ENCODE measurements at regions not wholly inside any gene's neighbourhood (a gene's known extent, or its start where the extent isn't known, plus 50 kb on each side); places are given as distances from the start of the nearest gene placed in this dataset.

DNA sequence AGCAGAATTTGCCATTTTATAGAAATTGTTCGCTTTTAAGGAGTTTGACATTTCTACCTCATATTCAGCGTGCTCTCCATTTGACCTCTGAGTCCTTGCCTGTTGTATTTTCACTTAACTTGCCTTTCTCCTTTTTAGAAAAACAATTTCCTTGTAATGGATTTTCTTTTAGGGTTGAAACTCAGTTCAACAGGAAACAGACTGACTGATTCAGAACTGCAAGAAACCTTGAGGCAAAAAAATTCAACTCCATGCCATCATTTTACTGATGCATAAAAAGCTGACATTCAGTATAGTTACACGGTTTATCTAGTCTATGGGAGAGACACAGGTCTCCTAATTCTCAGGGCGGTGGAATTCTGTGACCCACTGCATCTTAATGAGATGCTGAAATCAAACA is 59.8 kb downstream of the MRPS30 start:
- DNase-seq: no peak

DNA sequence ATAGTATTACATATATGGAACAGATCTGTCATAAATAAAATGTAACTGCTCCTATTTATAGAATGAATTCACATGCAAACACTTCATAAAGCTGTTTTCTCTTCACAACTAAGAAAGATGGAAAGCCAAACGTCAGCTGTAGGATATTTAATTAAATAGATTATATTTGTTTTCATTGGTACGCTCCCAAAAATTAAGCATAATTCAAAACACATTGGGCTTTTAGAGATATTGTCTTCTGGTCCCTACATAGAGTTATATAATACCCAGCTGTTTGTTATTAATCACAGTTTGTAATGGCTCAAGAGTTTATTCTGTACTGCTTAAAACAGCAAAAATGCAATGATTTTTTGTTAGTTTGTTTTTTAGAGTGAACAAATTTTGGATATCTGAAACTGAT is 61.2 kb downstream of the MRPS30 start:
- no peak for DNase-seq

DNA sequence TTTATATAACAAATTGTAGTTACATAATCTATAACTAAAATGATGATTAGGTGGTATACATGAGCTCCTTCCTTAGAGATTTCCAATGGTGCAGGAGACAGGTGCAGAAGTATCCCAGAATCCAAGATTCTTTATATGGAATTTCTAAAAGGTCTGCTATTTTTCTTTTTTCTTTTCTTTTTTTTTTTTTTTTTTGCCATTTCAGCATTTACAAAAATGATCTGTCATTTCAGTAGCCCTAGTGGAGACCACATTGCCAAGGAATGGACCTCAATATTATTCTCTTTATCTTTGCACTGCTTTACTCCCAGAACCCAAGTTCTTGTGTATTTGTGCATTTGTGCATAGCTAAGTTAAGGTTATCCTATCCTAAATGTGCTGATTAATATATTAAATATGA is 61.7 kb downstream of the MRPS30 start:
- no peak for DNase-seq

DNA sequence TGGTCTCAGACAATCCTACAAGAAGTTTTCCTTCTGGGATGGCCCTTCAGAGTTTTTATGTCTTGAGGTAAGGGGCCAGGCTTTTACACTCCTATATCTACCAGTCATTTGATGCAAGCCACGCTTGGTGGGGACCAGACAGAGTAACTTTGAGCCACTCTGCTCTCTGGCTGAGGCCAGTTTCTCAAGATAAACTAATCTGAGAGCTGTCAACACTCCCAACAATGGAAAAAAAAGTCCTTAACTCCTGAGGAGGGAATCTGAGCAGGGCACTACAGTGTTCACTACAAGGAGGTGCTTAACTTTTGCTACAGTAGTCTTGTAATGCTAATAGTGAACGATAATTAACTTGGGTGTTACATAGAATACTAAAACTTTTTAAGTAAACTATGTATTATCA is 62.7 kb downstream of the MRPS30 start:
- DNase-seq: no peak

DNA sequence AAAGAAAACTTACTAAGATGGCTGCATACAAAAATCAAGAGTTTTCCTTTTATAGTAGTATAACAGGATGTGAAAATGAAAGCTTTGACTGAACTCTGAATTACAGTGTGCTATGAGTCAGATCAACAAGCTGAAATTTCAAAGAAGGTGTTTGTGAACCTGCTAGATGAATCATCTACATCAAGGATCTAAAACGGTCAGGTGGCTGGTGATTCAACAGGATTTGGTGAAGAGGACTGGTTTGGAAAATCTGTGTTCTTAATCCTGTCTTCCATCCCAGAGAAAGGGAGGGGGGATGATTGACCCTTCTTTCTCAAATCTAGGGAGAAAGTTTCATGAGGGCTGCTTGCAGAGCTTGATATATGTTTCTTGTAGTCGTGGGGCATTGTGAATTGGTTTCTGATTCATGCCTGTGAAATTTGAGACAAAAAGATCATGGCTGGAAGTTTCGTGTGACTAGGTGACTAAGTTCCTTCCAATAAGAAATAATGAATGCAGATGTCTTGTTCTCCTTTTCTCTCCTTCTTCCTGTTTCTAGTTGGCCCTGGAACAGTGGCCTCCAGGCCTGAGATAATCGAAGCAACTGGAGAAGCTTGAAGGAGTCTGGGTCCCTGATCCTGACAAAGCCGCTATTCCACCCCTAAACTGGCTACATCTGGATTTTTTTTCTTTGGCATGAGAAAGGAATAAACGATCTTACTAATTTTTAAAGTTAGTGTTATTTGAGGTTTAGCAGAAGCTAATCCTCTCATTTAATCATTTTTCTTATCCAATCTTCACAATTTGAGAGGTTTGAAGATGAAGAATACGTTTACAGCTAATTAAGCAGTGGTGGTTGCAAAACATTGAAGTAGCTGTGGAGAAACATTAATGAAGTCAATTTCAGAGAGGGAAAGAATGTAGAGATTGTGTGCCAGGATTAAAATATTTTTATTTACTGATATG is 67.2 kb downstream of the MRPS30 start:
- peak; percentile 14 for DNase-seq

DNA sequence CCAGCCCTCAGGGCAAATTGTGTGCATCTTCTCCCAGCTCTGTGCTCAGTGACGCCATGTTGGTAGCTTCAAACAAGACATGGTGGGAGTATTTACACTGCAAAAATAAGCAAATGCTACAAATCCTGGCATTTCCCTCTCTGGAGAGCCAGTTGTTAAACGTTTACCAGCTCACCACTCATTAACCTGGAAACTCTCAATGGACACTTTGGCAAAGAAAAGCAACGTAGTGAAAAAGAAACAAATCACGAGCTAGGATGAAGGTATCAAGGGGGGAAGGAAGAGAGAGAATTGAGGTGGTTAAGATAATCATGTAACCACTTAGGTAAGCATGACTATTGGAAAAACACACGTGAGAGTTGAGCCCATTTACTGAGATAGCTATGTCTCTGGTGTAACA is 72.5 kb downstream of the MRPS30 start:
- no peak for DNase-seq

DNA sequence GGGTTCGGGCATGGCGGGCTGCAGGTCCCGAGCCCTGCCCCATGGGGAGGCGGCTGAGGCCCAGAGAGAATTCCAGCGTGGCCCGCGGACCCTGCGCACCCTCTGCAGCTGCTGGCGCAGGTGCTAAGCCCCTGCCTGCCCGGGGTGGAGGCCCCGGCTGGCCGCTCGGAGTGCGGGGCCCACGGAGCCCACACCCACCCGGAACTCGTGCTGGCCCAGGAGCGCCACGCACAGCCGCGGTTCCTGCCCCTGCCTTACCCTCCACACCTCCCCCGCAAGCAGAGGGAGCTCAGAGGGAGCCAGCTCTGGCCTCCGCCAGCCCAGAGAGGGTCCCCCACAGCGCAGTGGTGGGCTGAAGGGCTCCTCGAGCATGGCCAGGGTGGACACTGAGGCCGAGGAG is 75.3 kb downstream of the MRPS30 start:
- no peak for DNase-seq

DNA sequence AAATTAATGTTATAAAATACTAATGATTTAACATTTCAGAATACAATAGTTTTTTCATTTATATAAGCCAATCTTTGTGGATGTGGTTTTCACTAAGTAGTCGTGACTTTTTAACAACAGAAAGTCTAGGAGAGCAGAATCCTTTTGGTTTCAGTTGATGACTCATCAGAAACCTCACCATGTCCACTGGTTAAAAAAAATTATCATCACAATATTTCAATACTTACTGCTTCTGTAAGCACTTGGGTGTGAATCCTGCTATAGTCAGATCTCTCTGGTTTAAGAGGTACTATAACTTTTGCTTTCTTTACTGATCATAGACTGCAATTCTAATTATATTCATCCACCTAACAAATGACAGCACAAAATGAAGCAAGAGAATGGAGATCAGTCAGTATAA is 77.2 kb downstream of the MRPS30 start:
- DNase-seq: no peak

DNA sequence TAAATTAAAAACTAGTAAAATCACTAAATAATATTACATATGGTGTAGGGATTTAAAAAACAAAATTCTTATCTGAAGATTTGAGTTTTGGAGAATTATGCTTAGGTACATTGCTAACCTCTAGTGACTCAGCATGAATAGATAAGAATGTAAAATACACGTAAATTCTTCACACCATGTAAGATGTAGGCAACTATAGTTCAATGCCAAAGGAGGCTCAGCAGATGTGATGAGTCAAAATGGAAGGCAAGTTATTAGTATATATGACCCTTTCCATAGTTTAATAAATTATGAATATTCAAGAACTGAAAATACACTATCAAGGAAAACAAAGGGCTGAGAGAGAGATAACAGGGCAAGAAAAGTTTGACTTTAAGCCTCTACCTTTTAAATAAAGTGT is 79.0 kb downstream of the MRPS30 start:
- no peak for DNase-seq

DNA sequence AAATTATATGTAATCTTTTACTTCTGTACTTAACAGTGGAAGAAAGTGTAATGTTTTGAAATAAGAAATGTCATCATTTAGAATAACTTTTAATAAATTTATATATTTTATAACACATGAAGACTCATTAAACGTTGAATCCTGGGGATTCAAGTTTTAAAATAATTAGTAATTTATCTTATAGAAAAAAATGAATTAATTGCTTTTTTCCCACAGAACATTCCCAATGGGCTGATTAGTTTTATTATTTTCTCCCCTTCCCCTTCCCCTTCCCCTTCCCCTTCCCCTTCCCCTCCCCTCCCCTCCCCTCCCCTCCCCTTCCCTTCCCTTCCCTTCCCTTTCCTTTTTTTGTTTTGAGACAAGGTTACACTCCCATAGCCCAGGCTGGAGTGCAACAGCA is 79.7 kb downstream of the MRPS30 start:
- DNase-seq: no peak

DNA sequence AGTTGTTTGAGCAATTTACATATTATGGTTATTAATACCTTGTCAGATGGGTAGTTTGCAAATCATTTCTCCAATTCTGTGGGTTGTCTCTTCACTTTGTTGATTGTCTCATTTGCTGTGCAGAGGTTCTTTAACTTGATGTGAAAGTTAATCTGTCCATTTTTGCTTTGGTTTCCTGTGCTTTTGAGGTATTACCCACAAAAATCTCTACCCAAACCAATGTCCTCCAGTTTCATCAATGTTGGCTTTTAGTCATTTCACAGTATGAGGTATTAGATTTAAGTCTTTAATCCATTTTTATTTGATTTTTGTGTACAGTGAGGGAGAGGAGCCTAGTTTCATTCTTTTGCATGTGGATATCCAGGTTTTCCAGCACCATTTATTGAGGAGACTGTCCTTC is 82.4 kb downstream of the MRPS30 start:
- DNase-seq: no peak

DNA sequence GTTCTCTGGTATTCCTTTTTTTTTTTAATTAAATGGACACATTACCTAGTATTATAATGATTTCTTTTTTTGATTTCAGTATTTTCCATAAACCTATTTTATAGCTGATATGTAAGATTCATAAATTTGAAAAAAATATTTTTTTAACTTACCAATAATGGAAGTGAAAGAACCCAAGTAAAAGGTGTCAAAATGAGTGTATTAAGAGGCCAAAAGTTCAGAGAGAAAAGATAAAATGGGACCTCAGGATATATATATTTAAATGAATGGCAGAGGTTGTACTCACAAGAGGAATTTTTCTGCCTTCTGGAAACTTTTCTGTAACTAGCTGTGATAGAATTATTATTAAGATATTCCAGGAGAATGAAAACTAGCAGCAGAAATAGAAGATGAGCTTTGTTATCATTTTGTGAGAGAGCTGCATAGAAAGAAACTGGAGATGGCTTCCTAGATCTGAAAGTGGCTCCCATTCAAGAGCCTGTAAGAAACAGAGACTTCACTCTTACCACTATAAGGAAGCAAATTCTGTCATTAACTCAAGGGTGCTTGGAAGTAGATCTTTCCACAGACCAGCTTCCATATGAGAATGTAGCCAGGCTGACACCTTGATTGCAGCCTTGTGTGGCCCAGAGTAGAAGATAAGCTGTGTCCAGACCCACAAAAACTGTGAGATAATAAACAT is 91.7 kb downstream of the MRPS30 start:
- DNase-seq: no peak

DNA sequence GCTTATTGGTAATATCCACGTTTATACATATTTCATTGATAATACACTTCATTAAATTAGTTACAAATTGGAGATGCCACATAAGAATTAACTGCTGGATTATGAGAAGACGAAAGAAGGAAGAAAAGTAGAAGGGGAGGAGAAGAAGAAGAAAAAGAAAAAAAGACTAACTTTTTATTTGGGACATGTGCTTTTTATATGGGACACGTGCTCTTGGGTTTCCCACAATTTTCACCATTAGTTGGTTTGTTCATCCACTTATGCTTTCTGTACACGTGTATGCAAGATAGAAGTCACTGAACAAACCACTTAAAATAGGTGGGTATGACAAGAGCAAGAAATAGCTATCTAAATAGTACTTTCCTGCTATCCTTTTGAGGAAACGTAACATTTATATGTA is 98.6 kb downstream of the MRPS30 start:
- no peak for DNase-seq

DNA sequence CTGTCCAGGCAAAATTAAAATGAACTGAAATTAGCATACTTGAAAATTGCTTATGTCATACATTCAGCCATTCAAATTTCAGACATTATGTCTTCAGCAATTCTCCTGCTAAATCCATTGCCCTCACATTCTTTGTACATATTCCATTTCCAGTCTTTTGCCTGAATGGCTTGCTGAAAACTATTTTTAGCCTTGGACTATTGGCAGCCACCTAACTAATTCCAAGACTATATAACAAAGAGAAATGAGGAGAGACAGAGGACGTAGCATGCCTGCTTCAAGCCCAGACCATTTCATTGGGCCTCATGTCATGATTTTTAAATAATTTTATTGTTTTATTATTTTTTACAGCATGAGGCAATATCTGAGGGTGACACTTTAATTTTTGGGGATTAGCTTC is 100.3 kb downstream of the MRPS30 start:
- no peak for DNase-seq

DNA sequence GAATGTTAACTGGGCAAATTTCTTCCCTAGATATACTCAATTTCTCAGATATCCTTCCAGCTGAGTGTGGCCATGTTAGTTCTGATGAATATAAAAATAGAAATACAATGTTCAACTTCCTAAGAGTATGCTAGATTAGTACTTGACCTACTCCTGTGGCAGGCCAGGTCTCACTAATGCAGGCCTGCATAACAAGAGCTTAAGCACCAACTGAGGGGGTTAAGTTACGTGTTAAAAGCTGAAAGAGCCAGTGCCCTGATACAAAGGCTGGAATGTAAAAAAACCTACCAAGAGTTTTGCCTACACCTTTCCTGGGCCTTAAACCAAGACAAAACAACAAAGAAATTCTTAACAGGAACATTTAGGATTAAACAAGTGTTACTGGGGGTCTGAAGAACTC is 102.8 kb downstream of the MRPS30 start:
- no peak for DNase-seq

DNA sequence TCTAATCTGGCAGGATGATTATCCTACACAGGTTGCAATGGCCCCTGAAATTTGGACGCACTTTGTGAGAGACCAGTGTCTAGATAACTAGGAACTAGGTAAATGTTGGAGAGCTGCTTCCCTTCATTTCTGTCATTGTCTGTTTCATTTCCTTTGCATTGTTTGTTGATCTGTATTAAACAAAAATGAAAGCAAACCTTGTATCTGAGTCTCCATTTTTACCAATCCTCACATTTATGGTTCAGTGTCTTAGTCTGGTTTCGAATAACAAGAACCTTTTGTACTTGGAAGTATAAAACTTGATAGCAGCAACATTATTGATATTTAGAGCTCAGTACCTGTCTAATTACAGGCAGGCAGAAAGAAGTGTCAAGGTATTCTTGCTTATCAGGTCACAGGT is 105.5 kb downstream of the MRPS30 start:
- DNase-seq: no peak

DNA sequence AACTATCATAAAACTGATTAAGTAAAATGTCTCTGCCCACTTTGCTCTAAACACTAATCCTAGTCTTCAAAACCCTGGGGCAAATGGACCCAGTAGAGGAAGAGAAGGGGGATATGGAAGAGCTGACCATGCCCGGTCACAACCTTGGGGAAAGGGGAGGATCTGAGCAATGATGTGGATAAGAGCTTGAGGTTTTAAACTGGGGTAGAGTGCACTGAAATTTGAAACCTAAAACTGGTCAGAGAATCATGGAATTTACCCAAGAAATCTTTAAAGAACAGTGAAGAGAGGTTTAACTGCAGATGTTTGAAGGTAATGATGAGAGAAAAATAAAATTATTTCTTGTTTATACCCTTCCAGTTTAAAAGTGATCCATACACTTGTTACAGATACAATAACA is 110.8 kb downstream of the MRPS30 start:
- DNase-seq: no peak

DNA sequence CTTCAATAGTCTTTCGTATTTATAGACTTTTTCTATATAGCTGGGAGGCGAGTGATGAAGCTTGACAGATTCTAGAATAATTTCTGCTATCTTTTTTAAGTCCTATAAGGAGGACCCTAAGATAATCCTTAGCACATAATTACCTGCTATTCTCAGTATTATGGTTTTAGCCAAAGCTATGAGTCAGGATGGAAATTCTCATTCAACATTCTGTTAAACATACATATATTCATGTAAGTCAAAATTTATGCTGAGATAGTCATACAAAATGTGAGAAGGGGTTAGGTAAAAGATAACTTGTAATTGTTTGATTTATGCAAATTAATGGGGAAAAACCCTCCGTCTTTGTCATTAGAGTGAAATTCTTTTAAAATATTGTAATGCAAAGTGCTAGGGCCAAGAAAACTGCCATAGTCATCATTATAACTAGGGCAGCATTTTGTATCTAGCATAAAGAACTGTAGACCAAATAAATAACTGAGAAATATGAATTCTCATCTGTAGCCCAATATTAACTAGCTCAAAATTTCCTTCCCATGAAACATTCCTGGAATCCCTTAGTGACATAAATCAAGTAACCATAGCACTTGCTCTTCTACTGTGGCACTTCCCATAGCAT is 118.5 kb downstream of the MRPS30 start:
- no peak for DNase-seq

DNA sequence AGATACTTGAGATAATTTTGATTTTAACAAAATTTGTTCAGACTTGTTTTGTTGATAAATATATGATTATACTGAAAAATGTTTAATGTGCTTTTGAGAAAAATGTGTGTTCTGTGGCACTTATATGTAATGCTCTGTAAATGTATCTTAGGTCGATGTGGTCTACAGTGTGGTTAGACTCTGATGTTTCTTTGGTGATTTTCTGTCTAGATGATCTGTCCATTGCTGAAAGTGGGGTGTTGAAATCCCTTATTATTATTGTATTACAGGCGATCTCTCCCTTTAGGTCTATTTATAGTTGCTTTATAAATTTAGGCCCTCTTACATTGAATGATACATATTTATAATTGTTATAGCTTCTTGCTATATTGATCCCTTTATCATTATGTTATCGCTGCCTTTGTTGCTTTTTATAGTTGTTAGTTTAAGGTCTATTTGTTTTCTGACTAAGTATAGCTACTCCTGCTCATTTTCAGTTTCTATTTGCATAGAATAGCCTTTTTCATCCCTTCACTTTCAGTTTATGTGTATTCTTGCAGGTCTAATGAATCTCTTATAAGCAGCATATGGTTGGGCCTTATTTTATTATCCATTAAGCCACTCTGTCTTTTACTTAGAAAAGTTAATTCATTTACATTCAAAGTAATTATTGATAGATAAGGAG is 124.3 kb downstream of the MRPS30 start:
- no peak for DNase-seq

DNA sequence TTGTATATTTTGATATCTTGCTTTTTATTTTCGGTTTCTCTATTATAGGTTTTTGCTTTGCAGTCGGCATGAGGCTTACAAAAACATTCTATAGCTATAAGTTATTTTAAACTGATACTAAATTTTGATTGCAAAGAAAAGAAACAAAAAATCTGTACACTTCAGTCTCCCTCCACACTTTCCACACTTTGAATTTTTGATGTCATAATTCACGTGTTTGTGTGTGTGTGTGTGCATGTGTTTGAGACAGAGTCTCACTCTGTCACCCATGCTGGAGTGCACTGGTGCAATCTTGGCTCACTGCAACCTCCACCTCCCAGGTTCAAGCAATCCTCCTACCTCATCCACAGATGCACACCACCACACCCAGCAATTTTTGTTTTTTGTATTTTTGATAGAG is 124.9 kb downstream of the MRPS30 start:
- no peak for DNase-seq

DNA sequence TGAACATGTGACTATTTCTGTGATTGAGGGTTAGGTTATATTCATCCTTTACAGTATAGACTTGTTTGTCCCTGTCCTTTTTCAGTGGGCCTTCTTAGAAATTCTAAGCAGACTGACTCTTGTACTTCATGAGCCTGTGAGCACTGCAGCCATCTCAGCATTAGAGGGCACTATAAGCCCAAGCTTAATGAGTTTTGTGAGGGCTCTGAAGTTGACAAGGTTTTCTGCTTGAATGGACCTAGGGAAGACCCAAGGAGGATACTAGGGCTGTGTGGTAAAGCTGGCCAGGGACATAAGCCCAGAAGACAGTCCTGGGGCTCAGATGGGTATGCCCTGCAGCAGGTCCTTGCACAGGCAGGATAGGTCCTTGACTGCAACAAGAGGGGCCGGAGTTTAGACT is 126.5 kb downstream of the MRPS30 start:
- DNase-seq: no peak

DNA sequence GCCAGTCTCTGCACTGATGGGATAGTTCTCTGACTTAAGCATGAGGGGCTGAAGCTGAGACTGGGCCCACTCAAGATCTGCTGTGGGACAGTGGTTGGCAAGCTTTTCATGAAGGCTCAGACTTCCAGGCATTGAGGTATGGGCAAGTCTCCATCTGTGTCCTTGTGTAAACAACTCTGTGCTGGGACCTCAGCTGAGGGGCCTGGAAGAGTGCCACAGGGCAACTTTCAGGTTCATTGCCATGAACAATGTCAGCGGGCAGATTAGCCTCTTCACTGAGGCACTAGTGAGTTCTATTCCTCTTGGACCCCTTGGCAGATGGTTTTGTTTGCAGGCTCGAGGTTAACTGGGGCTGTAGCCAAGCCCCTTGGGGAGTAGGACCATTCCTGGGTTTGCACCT is 127.1 kb downstream of the MRPS30 start:
- DNase-seq: no peak

DNA sequence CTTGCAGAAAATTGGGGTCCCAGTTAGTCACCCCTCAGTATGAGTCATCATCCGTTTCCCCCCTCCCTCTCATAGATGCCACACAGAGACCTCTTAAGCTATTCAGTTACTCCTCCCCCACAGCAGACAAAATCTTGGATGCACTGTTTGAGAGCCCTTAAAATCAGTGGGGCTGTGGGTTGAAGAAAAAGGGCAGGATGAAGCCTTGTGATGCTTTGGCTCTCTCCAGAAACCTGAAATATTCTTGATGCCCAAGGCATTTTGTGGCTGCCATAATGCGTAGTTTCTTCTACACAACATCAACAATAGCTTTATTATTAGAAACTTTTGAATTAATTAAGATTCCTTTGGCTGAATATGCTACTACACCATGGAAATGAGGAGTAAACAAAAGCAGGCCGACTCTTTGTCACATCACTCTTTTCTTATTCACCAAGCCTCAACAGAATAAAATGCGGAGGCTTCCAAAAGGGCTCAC is 133.8 kb downstream of the MRPS30 start:
- DNase-seq: no peak
